ENCODE measurements at regions not wholly inside any gene's neighbourhood (a gene's known extent, or its start where the extent isn't known, plus 50 kb on each side); places are given as distances from the start of the nearest gene placed in this dataset.
"Not testable (repeated sequence)": the region's sequence is repeated elsewhere in the genome, so short reads cannot be mapped to it uniquely, and the experiment has no call there.

GRCh38 chr9:105984714-105985113 is 290.4 kb downstream of the TMEM38B start:
- no peak for DNase-seq

- DNase-seq, result no peak
These were observed 298.9 kb downstream of the TMEM38B start for GRCh38 chr9:105993116-105993854.

GRCh38 chr9:105993921-105994715 is 299.8 kb downstream of the TMEM38B start:
- DNase-seq, result no peak

DNA sequence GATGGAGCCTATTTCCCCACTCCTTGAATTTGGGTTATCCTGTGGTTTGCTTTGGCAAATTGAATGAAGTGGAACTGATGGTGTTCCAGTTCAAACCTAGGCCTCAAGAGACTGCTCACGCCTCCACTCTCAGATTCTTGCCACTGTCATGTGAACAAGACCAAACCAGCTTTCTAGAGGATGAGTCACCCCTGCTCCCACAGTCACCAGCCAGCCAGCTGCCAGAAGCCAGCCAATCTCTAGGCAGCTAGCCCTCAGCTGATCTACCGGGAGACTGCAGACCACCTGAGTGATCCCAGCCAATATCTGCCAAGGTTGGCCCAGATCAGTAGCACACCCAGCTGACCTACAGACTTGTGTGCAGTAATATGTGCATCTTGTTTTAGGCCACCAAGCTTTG is 300.6 kb downstream of the TMEM38B start:
- DNase-seq, result no peak

GRCh38 chr9:106017198-106017740 is 322.9 kb downstream of the TMEM38B start:
- no peak for DNase-seq

GRCh38 chr9:106019039-106019680 is 324.8 kb downstream of the TMEM38B start:
- DNase-seq, result no peak

DNA sequence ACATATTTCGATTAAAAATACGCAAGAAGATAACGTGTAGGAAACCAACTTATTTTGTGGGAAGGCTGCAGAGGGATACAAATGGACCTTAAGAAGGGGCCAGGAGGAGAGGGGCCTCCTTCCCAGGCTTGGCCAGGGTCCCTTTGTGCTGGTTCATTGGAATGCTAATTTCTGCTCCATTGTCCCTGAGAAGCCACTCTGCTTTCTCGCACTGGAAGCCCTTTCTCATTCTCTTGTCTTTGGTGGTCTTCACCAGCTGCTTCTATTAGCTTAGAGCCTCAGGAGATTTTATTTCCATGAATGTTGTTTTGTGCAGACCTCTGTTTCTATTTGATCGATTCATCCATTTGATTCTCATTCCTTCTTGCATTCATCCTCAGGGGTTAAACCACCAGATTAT is 325.4 kb downstream of the TMEM38B start:
- DNase-seq, result no peak

DNA sequence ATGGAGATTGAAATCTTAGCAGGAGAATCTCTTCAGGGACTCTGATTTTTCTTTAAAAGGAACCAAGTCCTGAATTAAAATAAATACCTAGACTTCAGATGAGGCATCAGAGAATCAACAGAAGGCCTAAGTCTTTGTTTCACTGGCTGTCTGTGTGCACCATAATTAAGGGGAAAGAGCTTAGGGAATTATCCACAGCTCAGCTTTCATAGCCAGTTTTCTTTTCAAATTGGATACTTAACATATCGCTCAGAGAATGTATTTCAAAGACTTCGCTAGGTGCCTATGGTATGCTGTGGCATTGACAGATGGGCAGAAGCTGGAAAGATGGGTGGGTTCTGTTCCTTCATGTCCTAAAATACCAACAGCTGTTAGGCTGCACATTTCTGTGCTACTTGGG is 325.8 kb downstream of the TMEM38B start:
- DNase-seq, result no peak

GRCh38 chr9:106023455-106023854 is 329.1 kb downstream of the TMEM38B start:
- DNase-seq, result no peak

- no peak for DNase-seq
These were observed 331.1 kb downstream of the TMEM38B start for GRCh38 chr9:106025453-106025852.

GRCh38 chr9:106030146-106030545 is 335.8 kb downstream of the TMEM38B start:
- not testable (repeated sequence) for DNase-seq

GRCh38 chr9:106032978-106033377 is 338.6 kb downstream of the TMEM38B start:
- peak; percentile 25 to 63 for DNase-seq

- no peak for DNase-seq
These were observed 341.5 kb downstream of the TMEM38B start for GRCh38 chr9:106035806-106036205.

- no peak for DNase-seq
These were observed 344.1 kb downstream of the TMEM38B start for GRCh38 chr9:106038266-106039001.

GRCh38 chr9:106039151-106039935 is 345.0 kb downstream of the TMEM38B start:
- no peak for DNase-seq

DNA sequence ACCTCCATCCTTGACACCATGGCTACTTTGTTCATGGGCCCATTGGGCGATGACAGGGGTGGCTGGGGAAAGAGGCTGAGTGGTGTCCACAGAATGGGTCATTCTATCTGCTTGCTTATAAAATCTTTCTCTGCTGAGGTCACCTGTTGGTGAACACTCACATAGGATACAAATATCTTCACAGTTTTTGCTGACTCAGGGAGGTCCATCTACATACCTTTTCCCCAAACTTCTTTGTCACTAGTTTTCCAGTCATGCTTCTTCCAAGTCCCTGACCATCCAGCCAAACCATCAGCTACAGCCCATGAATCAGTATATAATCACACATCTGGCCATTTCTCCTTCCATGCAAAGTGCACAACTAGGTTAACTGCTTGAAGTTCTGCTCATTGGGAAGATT is 347.6 kb downstream of the TMEM38B start:
- not testable (repeated sequence) for DNase-seq

GRCh38 chr9:106051545-106051944 is 357.2 kb downstream of the TMEM38B start:
- no peak for DNase-seq

- no peak for DNase-seq
These were observed 357.8 kb downstream of the TMEM38B start for GRCh38 chr9:106052166-106052565.

- DNase-seq, result no peak
These were observed 358.4 kb downstream of the TMEM38B start for GRCh38 chr9:106052735-106053134.

DNA sequence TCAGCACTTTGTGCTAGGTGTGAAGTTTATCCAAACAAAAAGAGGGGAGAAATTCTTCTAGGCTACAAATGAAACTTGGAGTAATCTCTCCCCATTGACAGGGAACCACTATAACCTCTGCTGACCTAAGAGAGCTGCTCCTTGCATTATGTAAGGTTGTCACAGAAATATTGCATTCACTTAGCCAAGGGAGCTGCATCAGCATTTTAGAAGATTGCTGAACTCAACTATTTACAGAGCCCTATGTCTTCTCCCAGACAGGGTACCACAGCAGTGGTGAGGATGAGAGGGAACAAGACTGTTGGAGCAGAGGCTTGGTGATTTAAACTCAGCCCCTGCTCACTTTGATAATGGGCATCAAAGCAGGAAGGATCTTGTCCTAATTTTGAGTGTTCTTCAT is 362.0 kb downstream of the TMEM38B start:
- DNase-seq, result no peak

GRCh38 chr9:106058460-106058859 is 364.1 kb downstream of the TMEM38B start:
- DNase-seq, result no peak

- no peak for DNase-seq
These were observed 365.5 kb downstream of the TMEM38B start for GRCh38 chr9:106059886-106060285.

Data from NCI-H1930 (cell line).